Activated CD4-positive, alpha-beta T cell treated with anti-CD3 and anti-CD28 coated beads for 4 hours (primary cell): ENCODE measurements at regions not wholly inside any gene's neighbourhood (a gene's known extent, or its start where the extent isn't known, plus 50 kb on each side); places are given as distances from the start of the nearest gene placed in this dataset.
A peak's percentile ranks its signal among the peaks of the same experiment; 100 is the strongest.

Source experiments
- DNase-seq, 2 donors: peaks; one replicate each; pipeline ENCODE4 v3.0.0-alpha.2; 2020

DNA sequence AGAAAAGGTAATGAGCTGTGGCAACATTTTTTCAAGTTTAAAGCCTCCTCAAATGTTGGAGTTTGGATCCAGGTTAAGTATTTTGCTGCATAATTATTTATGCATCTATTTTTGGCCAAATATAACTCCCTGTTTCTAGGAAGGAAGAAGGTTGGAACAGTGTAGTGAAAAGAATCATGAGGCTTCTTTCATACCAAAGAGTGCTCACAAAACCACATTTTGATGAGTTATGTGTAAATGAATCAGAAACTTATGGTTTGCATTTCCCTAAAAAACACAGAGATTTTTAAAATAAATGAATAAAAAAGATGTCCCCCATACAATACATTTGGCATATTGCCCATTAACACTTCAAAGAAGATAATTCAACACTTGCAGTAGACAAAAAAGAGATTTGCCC lies 246.9 kb upstream of the PRDM1 start:
- DNase-seq = no peak

DNA sequence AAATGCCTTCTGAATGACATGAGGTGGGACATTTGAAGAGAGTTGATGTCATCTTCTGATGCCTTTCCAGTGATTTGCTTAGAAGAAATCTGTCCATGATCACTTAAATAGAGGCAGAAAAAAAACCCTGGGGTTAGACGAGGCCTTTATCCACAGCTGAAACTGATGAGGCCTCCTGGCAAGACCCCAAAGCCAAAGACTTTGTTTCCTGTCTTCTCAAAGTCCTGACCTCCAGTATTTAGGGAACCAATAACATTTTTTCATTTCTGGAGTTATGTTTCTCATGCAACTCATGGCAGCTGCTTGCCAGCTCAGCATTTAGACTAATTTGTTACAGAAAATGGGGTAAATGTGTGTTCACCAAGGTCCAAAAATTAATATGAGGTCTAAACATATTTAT lies 248.0 kb upstream of the PRDM1 start:
- no peak for DNase-seq

DNA sequence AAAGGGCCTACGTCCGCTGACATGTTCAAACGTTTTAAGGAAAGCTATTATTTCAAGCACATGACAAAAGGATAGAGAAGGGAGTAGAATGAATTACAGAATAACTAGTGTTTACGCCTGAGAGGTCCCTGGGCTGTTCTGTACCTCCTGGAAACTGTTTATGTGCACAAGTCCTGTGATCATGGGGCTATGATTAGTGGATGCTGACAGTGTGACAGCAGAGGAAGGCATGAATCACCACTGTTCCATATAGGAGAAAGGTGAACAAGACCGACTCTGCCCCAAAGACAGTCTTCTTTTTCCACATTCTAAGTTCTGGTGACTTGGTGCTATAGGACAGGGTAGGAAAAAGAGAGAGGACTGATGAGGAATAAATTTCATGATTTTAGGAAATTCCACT lies 249.2 kb upstream of the PRDM1 start:
- DNase-seq = no peak

DNA sequence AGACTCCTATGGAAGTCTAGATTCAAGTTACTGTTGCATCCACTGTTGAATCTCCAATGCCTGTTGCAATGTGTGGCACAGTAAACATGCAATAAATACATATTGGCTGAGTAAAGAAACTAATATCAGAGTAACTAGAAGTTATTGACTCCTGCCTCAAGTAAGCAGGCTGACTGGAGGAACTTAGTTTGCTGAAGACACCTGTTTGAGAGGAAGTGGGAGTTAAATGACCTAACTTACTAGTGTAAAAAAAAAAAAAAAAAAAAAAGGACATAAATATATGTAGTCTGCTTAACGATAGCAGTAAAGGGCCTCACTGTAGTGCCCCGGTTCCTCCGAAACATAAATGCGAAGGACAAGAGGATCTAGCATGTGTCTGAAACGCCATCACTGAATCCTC lies 249.8 kb upstream of the PRDM1 start:
- no peak for DNase-seq

DNA sequence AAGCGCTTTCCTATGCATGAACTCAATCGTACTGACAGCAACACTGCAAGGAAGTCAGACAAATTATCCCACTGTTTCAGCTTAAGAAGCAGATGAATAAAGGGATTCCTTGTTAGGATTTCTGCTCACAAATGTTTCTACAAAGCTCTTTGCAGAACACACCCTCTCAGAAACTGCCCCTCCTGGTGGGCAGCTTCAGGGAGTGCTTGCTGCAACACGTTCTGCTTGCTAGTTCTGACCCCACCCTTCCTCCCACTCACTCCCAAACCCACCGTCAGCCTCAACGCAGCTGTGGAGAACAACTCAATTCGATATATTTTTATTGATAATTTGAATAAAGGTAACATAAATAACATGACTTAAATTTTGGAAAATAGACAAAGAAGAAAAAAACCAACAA lies 250.8 kb upstream of the PRDM1 start:
- no peak for DNase-seq

DNA sequence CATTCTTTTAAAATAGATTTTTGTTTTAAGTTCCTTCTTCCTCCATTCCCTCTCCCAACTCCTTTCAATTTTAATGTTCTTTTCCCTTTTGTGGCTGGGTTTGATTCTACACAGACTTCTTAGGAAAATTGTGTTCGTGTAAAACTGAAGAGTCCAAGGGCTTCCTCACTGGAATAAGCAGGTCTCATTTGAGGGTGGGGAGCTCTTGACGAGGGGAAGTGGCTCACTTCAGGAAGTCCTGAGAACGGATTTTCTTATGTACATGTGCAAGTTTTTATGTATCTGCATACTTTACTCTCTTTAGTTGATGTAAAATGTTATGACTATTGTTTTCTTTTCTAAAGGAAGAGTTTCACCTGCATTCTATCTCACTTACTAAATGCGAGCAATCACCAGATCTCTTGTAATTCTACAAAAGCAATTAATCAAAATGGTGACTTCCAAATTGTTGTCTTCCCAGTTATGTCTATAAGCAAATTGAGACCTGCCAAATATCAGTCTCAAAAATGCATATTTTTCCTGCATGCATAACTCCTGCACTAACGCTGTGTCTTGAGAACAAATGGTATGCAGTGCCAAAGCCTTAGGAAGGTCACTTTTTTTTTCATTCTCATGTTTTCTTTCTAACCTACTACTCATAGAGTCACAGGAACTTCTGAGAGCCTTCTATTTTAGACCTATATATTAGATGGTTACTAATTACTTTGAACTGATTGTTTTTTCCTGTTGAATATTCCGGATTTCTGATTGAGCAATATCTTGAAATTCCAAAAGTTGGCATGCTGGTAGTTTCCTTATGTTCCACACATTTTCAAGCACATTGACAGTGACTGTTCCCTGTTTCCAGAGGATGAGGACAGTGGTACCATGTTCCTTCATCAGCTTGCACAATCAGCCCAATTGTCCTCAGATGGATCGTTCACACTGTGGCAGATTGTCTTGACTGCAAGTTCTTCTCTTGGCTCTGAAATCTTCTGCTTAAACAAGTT lies 251.9 kb upstream of the PRDM1 start:
- DNase-seq = no peak

DNA sequence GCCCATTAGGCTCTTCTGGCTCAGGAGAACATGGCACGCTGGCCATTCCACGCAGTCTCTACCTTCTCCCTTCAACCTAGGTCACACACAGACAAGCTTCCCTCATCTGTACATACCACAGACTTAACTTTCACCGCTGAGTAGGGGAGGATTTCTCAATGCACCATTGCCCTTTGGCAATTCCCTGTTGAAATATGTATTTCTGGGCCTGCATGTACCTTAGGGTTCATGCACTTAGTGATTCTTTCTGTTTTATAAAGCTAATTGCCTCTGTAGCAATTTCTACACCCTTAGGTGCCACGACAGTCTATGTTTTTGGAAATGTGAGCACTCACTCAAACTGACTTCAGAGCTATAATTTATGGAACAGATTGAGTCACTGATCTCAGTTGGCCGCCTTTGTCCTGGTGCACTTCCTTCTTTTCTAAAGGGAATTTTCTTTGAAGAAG lies 253.8 kb upstream of the PRDM1 start:
- no peak for DNase-seq

DNA sequence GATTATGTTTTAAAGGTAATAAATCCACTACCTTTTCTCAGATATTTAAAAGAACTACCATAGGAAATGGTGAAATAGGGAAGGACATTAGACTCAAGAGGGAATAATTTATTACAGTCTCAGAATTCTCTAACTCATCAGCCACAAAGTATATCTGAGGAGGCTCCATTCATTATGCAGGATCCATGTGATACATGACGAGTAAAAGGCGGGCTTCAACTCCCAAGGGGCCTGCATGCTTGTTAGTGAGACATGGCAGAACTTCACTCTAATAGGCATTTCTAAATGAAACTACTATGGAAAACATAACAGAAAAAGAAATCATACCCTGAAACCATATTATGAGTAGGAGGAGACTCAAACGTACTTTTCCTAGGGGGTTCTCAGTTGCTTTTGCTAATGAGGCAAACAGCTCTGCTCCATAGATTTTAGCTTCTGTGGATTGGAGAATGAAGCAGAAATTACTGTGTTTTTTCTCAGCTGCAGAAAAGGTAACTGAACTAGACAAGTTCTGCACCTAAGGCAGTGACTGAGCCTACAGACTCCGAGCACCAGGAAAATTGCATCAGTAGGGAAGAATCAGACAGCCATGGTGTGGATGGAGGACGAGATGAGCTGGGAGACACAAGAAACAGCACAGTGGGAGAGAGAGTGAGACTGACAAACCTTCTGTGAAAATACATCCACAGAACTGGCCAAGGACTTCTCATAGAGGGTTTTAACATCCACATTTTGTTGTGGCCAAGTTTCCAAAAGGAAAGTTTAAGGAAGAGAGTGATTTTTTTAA lies 254.6 kb upstream of the PRDM1 start:
- DNase-seq = no peak

DNA sequence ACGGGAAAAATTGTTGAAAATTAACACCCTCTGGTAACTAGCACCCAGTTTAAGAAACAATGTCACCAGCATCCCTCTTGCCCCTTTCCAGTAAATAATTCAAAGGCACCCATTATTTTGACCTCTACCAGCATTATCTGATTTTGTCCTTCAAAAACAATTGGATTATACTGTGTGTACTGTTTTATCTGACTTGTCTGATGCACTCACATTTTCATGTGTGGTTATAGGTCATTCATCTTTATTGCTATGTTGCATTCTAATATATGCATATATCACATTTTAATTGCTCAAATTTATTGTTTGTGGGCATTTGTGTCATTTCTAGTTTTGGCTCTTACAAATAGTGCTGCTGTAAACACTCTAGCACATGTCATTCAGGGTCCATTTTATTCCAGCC lies 260.9 kb upstream of the PRDM1 start:
- no peak for DNase-seq

DNA sequence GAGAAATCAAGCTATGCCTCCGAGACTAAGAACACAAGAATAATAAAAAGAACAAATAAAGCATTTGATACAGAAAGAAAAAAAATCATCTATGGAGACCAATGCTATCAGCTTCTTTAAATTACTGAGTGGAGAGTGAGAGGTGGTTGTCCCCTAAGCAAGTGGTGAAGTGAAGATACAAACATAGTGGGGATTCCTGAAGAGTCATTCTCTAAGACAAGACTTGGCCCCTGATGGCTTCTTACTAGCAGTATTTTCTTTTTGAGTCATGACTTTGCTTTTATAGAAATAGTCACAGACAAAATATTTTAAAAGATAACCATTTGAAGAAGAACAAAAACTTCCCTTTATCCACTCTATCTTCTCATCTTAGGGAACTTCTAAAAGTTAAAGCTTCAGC lies 261.4 kb upstream of the PRDM1 start:
- no peak for DNase-seq

DNA sequence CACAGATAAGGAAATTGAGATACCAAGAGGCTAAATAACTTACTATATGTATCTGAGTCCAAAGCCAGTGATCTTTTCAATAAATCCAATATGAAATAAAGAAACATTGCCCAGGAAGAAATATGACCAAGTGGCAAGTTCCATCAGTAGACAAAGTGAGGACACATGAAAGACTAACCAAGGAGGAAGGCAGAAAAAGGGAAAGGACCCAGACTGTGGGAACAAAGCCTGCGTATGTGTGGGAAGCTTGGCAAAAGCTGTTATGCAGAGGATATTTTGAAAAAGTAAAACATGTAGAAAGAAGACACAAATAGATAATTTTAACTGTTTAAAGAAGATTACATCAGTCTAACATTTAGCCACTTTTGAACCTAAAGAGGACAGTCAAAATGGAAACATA lies 264.4 kb upstream of the PRDM1 start:
- DNase-seq = no peak

DNA sequence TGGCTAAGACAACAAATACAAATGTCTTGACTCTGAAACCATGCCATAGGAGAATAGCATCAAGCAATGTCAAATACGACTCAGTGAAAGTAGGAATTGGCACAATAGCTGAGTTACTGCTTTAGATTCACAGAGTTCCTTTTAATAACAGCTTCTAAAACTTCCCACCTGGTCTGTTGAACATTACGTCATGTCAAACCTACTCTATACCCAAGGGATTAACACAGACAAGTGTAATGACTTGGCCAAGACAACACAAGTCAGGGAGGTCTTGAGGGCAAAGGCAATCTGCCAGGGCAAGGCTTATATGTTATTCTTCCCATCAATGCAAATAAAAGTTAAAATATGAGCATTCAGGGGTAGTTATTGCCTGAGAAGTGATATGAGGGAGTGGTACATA lies 265.1 kb upstream of the PRDM1 start:
- DNase-seq = no peak

DNA sequence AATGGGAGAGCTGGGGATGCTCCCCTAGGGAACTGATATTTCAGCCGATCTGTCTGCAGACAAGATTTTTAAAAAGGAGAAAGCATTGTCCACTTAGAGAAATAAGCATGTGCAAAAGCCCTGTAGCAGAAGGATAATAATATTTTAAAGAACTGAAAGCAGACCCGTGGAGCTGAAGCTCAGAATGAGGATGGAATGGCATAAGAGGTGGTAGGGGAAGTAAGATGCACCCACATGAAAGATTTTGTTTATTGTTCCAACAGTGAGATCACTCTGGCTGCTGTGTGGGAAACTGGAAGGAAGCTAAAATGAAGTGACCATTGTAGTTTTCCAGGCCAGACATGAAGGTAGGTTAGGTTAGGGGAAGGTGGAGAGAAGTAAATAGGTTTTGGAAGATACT lies 266.4 kb upstream of the PRDM1 start:
- DNase-seq = no peak

DNA sequence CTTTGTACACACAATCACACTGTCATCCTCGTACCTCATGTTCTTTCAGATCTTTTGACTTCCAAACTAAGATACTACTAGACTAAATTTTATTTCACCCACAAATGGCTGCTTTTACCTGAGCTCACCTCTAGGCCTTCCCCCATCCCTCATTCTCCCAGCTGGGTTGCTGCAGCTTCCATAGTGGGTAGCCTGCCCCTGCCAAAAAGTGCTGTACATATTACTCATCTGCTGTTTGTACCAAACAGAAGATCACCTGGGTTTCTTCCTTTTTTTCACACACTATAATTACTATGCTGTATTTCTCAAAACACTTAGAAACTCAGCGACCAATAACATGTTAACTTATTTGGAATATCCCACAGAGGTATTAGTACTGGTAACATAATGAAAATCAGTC lies 267.6 kb upstream of the PRDM1 start:
- no peak for DNase-seq

DNA sequence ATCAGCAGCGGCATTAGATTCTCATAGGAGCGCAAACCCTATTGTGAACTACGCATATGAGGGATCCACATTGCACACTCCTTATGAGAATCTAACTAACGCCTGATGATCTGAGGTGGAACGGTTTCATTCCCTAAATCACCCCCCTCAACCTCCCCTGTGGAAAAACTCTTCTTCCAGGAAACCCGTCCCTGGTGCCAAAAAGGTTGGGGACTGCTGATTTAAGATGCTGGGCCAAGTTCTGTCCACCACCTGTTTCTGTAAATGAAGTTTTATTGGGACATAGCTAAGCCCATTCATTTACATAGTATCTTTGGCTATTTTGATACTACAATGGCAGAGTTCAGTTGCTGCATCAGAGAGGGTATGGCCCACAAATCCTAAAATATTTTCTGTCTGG lies 268.2 kb upstream of the PRDM1 start:
- no peak for DNase-seq

DNA sequence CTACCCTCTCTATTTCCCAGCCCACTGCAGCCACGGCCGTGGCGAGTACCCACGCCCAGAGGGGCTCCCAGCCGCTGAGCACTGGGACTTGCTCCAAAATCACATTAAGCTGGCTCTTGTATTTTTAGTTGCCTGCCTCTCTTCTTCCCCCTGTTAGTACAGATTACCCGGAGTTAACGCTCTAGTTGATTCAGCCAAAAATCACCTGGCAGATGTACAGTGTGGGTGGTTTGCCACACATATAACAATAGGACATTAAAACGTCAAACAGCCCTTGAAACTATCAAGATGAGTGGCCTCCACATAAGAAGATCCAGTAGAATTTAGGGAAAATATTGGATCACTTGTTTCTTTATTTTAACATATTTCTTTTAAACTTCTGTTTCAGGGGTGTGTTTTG lies 268.8 kb upstream of the PRDM1 start:
- DNase-seq = no peak

DNA sequence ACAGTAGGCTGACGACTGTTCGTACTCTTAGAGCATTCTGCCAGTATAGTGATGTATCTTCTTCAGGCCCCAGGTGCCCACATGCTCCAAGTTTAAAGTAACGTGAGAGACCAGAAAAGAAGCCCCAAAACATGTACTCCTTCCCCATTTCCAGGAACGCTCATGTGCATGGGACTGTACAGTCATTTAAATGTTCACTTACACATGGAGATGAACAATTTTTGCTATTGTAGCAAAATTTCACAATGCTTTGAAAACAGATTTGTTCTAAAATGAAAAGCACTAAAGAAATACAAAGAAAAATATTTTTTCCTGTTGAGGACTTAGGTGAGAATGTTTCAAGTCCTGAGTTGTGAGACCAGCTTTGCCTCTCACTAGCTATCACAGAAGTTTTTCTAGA lies 269.3 kb upstream of the PRDM1 start:
- no peak for DNase-seq

DNA sequence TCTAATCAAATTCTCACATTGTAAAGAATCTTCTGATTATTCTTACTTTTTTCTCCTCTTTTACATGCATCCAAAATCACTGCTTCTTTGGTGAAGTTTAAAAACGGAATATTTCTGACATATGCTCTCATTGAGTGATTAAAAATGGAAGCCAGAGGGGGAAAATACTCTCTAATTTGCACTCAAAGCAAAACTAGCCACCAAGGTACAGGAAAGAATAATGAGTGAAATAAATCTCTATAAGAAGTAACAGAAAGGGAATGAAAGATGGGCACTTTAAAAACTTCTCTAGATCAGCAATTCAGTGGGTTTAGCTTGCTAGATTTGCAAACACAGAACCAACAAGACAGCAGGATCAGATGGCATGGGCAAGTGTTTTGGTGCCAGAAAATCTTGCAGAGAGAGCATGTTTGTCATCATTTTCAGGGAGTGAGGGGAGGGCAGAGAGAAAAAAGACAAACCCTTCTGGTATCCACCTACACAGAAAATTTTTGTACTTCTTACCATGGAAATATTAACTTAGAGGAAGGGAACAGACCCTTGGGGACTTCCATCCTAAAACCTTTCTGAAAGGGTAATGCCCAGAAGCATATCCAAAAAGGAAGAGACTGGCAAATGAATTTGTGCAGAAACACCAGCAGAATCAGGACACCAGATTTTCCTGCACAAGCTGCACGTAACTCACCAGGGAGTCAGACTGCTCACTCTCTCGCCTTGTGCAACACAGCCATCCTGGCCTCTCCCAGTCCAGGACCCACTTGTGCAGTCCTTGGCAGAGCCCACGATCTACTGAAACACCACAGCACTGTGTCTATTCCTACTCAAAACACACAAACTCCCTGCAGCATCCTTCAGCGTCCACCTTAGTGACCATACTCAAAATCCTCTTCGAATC lies 270.2 kb upstream of the PRDM1 start:
- no peak for DNase-seq

DNA sequence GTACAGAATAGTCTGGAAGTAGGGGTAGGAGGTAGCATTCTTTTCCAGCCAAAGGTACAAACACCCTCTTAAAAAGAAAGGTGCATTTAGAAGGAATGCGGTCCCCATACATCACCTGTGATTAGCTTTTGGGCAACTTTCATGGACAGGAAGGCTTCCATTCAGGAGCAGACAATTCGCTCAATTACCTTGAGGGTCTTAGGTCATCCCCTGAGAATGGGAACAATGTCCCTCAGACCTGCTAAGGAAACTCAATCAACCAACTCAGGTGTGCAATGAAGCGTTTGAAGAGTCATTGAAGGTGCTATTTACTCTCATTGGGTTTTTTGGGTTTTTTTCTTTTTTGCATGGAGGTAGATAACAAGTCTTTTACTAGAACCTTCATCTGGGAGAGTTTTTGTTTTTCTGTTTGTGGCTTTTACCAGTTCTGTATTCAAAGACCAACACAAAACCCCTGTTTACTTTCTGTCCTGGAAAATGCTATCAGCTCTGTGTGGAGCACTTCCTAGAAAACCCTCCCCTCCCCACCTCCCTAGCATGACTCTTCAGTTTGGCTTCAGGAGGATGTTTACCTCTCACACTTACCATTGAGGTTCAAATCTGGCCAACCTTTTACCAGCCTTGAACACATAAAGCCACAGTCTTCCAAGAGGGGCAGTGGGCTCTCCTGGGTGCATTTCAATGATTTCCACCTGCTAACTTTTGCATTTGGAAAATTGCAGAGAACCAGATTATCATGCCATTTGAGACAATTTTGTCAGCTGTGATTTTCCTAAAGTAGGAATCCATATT lies 271.2 kb upstream of the PRDM1 start:
- no peak for DNase-seq

DNA sequence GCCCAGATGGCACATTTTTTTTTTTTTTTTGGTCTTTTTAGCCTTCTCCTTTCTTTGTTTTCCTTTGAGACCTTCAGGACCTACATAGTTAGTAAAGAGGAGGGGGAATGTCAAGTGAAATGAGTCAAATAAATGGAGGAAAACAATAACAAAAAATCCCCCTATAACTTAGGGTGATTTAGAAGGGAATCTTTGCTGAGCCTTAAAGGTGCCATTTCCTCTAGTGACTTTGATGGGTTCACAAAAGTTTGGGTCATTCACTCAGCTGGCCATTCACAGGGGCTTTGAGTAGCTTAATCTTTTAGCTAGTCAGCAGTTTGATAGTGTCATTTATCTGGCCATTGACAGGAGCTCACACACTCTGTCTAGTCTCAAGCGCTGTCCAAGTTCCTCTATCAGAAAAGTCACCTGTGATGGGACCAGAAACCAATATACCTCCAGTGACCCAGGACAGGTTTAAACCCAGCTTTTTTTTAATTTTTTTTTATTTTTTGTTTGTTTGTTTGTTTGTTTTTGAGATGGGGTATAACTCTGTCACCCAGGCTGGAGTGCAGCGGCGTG lies 275.1 kb upstream of the PRDM1 start:
- no peak for DNase-seq

DNA sequence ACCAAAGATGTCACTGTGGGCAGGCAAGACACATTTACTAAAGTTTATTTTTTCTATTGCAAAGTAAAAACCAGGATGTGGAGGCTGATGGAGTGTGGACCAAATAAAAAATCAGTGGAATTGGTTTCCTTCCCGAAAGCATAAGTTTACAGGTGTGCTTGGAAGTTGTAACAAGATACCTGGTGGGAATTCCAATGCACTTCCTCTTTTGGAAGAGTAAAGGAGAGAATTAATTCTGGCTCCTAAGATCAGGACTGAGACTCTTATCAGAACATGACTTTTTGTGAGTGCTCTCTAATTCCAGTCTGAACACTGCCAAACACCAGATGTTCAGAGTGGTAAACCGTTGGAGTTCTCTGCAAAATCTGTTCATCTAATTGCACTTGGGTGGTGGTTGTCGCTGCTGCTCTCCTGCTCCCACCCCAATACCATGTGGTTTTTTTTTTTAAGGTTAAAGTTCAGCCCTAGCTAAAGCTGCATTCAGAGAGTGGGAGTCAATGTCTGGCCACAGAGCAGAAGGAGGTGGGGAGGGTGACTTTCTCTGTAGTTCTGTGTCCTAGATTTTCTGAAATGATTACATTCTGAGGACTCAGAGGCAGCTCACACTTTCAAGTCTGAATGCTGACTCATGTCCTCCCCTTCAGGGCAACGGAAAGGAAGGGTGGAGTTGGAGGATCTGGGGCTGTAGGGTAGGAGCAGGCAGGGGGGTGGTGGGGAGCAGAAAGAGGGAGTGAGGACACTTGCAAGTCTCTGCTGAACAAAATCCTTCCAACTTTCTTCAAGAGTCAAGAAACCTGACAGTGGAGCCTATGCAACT lies 275.8 kb upstream of the PRDM1 start:
- DNase-seq = peak; percentile 38 to 50
